Transverse colon (tissue), 4 donors: ENCODE measurements at regions not wholly inside any gene's neighbourhood (a gene's known extent, or its start where the extent isn't known, plus 50 kb on each side); places are given as distances from the start of the nearest gene placed in this dataset.

Source experiments
- DNase-seq: peaks from one replicate; pipeline ENCODE4 v3.0.0-alpha.2; 2019
- H3K27ac ChIP-seq, 4 donors: fragments of 200-600 bp; sonication (generic); 2 replicates each; pipeline ENCODE4 v1.5.1; 2016 to 2018; ENCODE audit warnings: inconsistent platforms in 4 of 4
- H3K27me3 ChIP-seq: fragments of 200-600 bp; sonication (generic); 2 replicates; pipeline ENCODE4 v1.5.1; 2017; ENCODE audit warnings: inconsistent platforms
- H3K36me3 ChIP-seq, 4 donors: fragments of 200-600 bp; sonication (generic); 2 replicates each; pipeline ENCODE4 v1.5.1; 2017 to 2019; ENCODE audit warnings: inconsistent platforms in 4 of 4
- H3K4me1 ChIP-seq, 4 donors: fragments of 200-600 bp; sonication (generic); 2 replicates each; pipeline ENCODE4 v1.5.1; 2017 to 2020; ENCODE audit warnings: inconsistent platforms in 4 of 4
- H3K4me3 ChIP-seq, 4 donors: fragments of 200-600 bp; sonication (generic); 1 replicate in 1 of 4; 2 replicates in 3 of 4; pipeline versions ENCODE4 v1.5.1 to v1.6.1; 2017 to 2019; ENCODE audit warnings: inconsistent platforms in 4 of 4
- H3K9me3 ChIP-seq, 2 donors: fragments of 200-600 bp; sonication (generic); 2 replicates each; pipeline ENCODE4 v1.5.1; 2017 to 2019; ENCODE audit warnings: inconsistent platforms in 2 of 2
- EP300 ChIP-seq: sonication (generic); formaldehyde crosslinking; IDR thresholded peaks from one replicate; pipeline ENCODE4 v1.6.1; 2017; ENCODE audit warnings: antibody characterized with exemption, low read depth
- POLR2A ChIP-seq: fragments of 450-650 bp; IDR thresholded peaks from one replicate; pipeline ENCODE4 v1.6.1; 2016; ENCODE audit warnings: antibody characterized with exemption, mild to moderate bottlenecking, moderate library complexity
- POLR2AphosphoS5 ChIP-seq, 3 donors: sonication (generic); formaldehyde crosslinking; IDR thresholded peaks; one replicate each; pipeline ENCODE4 v1.6.1; 2016; ENCODE audit warnings: antibody characterized with exemption in 3 of 3
- WGBS, 2 donors: methylation state at CpG; one replicate each; pipeline ENCODE4 v1.1.5; 2018; ENCODE audit warnings: low coverage in 1 of 2; 5-methylcytosine and 5-hydroxymethylcytosine counted together
- in situ Hi-C, 4 donors: fragments of 200-750 bp; cut with MboI; loops; one replicate each; pipeline versions ENCODE4 v1.15.0 to v1.15.1; 2017; ENCODE audit warnings: low sequenced_read_pairs in 3 of 4, low pct_ligation_motif_present in 1 of 4, low pct_unique_long_range_greater_than_20kb in 1 of 4
- intact Hi-C: fragments of 100-400 bp; cut with DNase I; formaldehyde crosslinking; loops from one replicate; pipeline ENCODE4 v1.15.1; 2023; ENCODE audit warnings: low total_unique reads
- TF ChIP-seq, protein P1 (sequence below), 5 experiments: fragments of 200-600 bp in 3 of 5; fragments of 450-650 bp in 2 of 5; sonication (generic) in 3 of 5; IDR thresholded peaks; 1 replicate in 2 of 5; 2 replicates in 3 of 5; pipeline ENCODE4 v1.5.1; 2016 to 2017; ENCODE audit warnings: antibody characterized with exemption in 5 of 5, inconsistent platforms in 3 of 5, mild to moderate bottlenecking in 2 of 5, moderate library complexity in 1 of 5

GRCh38 chr13:38528986-38529385 is 157.9 kb upstream of the FREM2 start:
- DNase-seq = no peak
- intact Hi-C loops = no loop called here
- no peaks in the 10 kb centered on the region for H3K4me1 ChIP-seq

DNA sequence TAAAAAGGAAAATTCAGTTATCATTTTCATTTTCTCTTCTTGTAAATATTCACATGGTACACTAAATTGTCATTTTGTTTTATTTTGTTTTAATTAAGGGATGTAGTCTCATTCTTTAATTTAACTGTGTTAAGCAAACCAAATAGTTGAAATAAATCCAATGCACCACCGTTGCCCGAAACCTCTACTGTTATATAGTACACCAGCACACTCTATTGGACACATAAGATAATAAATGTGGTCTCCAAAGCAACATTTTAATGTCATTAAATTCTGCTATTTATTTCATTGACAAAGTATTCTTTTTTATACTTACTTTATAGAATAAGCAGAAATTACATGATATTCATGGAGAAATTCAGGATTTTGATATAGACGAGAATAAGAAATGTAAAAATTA is 156.4 kb upstream of the FREM2 start:
- Histone ChIP-seq H3K27me3 (no peaks in the 10 kb centered on the region), H3K9me3 (no peaks in the 10 kb centered on the region), H3K4me3 (no peak overlapping the region), H3K27ac (no peak overlapping the region), H3K4me1 (no peaks in the 10 kb centered on the region), H3K36me3 (no peaks in the 10 kb centered on the region)
- DNase-seq = no peak
- in situ Hi-C loops = no loop called here
- intact Hi-C loops = no loop called here
- TF ChIP-seq, protein P1, sequence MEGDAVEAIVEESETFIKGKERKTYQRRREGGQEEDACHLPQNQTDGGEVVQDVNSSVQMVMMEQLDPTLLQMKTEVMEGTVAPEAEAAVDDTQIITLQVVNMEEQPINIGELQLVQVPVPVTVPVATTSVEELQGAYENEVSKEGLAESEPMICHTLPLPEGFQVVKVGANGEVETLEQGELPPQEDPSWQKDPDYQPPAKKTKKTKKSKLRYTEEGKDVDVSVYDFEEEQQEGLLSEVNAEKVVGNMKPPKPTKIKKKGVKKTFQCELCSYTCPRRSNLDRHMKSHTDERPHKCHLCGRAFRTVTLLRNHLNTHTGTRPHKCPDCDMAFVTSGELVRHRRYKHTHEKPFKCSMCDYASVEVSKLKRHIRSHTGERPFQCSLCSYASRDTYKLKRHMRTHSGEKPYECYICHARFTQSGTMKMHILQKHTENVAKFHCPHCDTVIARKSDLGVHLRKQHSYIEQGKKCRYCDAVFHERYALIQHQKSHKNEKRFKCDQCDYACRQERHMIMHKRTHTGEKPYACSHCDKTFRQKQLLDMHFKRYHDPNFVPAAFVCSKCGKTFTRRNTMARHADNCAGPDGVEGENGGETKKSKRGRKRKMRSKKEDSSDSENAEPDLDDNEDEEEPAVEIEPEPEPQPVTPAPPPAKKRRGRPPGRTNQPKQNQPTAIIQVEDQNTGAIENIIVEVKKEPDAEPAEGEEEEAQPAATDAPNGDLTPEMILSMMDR (IDR thresholded peaks at IDR 0.05) = peak in 3 of 5 experiments; percentile 10 to 22 (median 10)
- no peak for TF ChIP-seq POLR2A
- TF ChIP-seq EP300 = no peak
- WGBS, 2 donors = 40 to 46% methylated on average over 3 of the region's 3 CpGs

More at GRCh38 chr13:38528986-38529385, 157.9 kb upstream of the FREM2 start:
- Histone ChIP-seq H3K27me3 (no peaks in the 10 kb centered on the region), H3K4me3 (no peak overlapping the region), H3K36me3 (no peaks in the 10 kb centered on the region), H3K9me3 (no peaks in the 10 kb centered on the region), H3K27ac (no peak overlapping the region)
- 50 to 61% methylated on average over 2 of the region's 2 CpGs for WGBS, 2 donors
- TF ChIP-seq EP300 = no peak
- TF ChIP-seq, protein P1 (IDR thresholded peaks at IDR 0.05) = no peak
- in situ Hi-C loops = no loop called here

DNA sequence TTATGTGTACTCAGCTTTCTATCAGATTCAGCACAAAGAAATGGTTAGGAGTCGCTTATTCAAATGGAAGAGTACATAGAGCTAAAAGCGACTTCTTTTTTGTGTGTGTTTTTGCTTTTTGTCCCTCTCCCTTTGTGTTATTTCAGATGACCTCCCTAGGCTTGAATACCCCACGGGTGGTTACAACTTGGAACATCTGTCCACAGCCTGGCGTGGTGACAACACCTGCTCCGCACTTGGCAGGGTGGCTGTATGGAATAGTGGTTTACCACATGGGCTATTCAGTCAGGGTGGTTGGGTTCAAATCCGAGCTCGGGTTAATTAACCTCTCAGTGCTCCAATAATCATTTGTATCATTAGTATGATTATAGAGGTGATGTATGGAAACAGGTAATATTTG is 151.6 kb upstream of the FREM2 start:
- no peaks in the 10 kb centered on the region for H3K4me1 ChIP-seq
- no peak for DNase-seq
- H3K9me3 ChIP-seq = no peaks in the 10 kb centered on the region
- TF ChIP-seq EP300 = no peak
- intact Hi-C loops (no loop called here), in situ Hi-C loops (no loop called here)
- no peak overlapping the region for H3K4me3 ChIP-seq
- no peaks in the 10 kb centered on the region for H3K36me3 ChIP-seq
- H3K27ac ChIP-seq = no peak overlapping the region
- H3K27me3 ChIP-seq = no peaks in the 10 kb centered on the region
- WGBS, 2 donors = 39 to 69% methylated on average over 6 to 7 of the region's 7 CpGs

- no peaks in the 10 kb centered on the region for H3K36me3 ChIP-seq
- intact Hi-C loops (no loop called here), in situ Hi-C loops (no loop called here)
- 60 to 62% methylated on average over 3 of the region's 3 CpGs for WGBS, 2 donors
- no peaks in the 10 kb centered on the region for H3K27me3 ChIP-seq
- no peak overlapping the region for H3K4me3 ChIP-seq
- DNase-seq = no peak
- H3K27ac ChIP-seq = no peak overlapping the region
- TF ChIP-seq EP300 = no peak
- no peak for TF ChIP-seq POLR2AphosphoS5 (IDR thresholded peaks at IDR 0.05)
- no peak for TF ChIP-seq POLR2A
- TF ChIP-seq, protein P1 (IDR thresholded peaks at IDR 0.05) = no peak
- H3K4me1 ChIP-seq = no peaks in the 10 kb centered on the region
- H3K9me3 ChIP-seq = no peaks in the 10 kb centered on the region
Measured at GRCh38 chr13:38537051-38537450, 149.8 kb upstream of the FREM2 start.

DNA sequence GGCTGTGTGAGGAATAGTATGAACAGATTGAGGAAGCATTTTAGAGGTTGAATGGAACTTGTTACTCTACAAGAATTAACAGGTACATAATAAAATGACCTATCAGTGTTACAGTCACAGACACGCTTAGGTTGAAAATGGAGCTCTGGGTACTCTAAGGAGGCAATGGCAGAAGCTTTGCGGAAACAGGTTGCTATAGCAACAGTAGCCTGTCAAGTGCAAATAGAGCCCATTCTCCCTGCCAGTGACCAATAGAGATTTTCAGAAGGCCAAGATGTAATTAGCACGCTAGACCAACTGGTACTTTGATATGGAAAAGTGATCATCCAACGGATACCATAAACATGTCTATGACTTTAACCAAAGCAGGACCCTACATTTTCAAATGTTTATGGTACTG is 148.5 kb upstream of the FREM2 start:
- in situ Hi-C loops = no loop called here
- no peak overlapping the region for H3K4me3 ChIP-seq
- H3K27ac ChIP-seq = no peak overlapping the region
- no peaks in the 10 kb centered on the region for H3K9me3 ChIP-seq
- WGBS, 2 donors = 40 to 56% methylated on average over 2 to 4 of the region's 4 CpGs
- H3K4me1 ChIP-seq = no peaks in the 10 kb centered on the region
- TF ChIP-seq POLR2A (no peak), EP300 (no peak), POLR2AphosphoS5 (IDR thresholded peaks at IDR 0.05) (no peak)
- TF ChIP-seq, protein P1 (IDR thresholded peaks at IDR 0.05) = no peak
- H3K36me3 ChIP-seq = no peaks in the 10 kb centered on the region
- intact Hi-C loops = no loop called here
- H3K27me3 ChIP-seq = no peaks in the 10 kb centered on the region
- DNase-seq = no peak
